A549 (cell line): ENCODE measurements at regions not wholly inside any gene's neighbourhood (a gene's known extent, or its start where the extent isn't known, plus 50 kb on each side); places are given as distances from the start of the nearest gene placed in this dataset.

Experiments
- CTCF ChIP-seq: fragments of >200 bp; sonication (Bioruptor Twin); formaldehyde crosslinking; IDR thresholded peaks from 3 replicates; pipeline ENCODE4 v1.5.1; 2016
- POLR2AphosphoS2 ChIP-seq: conservative IDR thresholded peaks from 2 replicates; pipeline ENCODE4 v1.6.1; 2012; ENCODE audit warnings: low read length, improper control_type of control experiment, inconsistent platforms
- SREBF2 ChIP-seq: fragments of 450-650 bp; IDR thresholded peaks from 2 replicates; pipeline ENCODE4 v1.6.1; 2014; ENCODE audit warnings: mild to moderate bottlenecking, moderate library complexity
- TF ChIP-seq, protein P1 (sequence below): fragments of 450-650 bp; IDR thresholded peaks from 2 replicates; pipeline ENCODE4 v1.6.1; 2014; ENCODE audit warnings: antibody characterized with exemption

DNA sequence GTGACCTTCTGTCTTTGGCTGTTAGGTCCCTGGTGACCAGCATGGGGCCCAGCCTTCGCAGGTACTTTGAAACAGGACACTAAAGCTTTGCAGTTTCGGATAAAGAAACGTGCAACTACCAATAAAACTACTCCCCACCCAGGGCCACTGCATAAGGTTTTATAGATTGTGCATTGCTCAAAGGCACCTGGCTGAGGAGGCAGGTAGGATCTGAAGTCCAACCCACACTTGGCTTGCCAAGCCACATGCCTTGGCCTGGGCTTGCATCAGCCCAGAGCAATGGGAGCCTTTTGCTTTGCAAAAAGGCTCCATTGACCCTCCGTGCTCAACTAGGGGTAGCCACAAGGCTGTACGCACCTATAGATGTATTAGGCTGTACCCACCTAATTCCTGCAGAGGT, 84.4 kb upstream of the SYT6 start:
- TF ChIP-seq CTCF (no peak), SREBF2 (no peak), POLR2AphosphoS2 (no peak)
- TF ChIP-seq, protein P1, sequence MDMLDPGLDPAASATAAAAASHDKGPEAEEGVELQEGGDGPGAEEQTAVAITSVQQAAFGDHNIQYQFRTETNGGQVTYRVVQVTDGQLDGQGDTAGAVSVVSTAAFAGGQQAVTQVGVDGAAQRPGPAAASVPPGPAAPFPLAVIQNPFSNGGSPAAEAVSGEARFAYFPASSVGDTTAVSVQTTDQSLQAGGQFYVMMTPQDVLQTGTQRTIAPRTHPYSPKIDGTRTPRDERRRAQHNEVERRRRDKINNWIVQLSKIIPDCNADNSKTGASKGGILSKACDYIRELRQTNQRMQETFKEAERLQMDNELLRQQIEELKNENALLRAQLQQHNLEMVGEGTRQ: no peak
